ENCODE measurements at regions not wholly inside any gene's neighbourhood (a gene's known extent, or its start where the extent isn't known, plus 50 kb on each side); places are given as distances from the start of the nearest gene placed in this dataset.

- ChIA-PET CTCF (no interaction called here), POLR2A (no interaction called here)
- DNase-seq (no peak), ATAC-seq (ENCODE audit: poor library complexity) (no peak)
- intact Hi-C loops (cut with DNase I, micrococcal nuclease): no loop called here
- Mint-ChIP-seq H3K36me3 (ENCODE audit: low read depth) (no peaks in the 10 kb centered on the region), H3K27ac (no peak overlapping the region), H3K4me3 (no peak overlapping the region), H3K4me1 (ENCODE audit: low read depth) (peaks cover 6% of the 10 kb centered on the region), H3K9me3 (peaks cover 6% of the 10 kb centered on the region), H3K27me3 (no peaks in the 10 kb centered on the region)
- Histone ChIP-seq H3K27me3 (ENCODE audit: control insufficient read depth in 1 of 2, insufficient read depth in 2 of 2, low read length in 2 of 2) (no peaks in the 10 kb centered on the region), H3K4me1 (ENCODE audit: insufficient read depth, low read length) (no peaks in the 10 kb centered on the region), H3K4me3 (ENCODE audit: low read length) (no peak overlapping the region), H3K27ac (ENCODE audit: low read depth in 1 of 2, low read length in 2 of 2) (no peak overlapping the region), H3K9me3 (ENCODE audit: control insufficient read depth in 1 of 2, insufficient read depth in 1 of 2, low read length in 2 of 2) (no peaks in the 10 kb centered on the region), H3K36me3 (ENCODE audit: insufficient read depth, low read length) (no peaks in the 10 kb centered on the region)
- TF ChIP-seq CTCF (IDR thresholded peaks at IDR 0.05): no peak
Measured at GRCh38 chr2:107711941-107712340, 114.8 kb upstream of the RGPD4 start.

- Mint-ChIP-seq H3K4me3 (peak overlapping the region; percentile 70), H3K4me1 (ENCODE audit: low read depth) (peaks cover 6% of the 10 kb centered on the region), H3K27ac (no peak overlapping the region), H3K9me3 (peaks cover 6% of the 10 kb centered on the region), H3K27me3 (no peaks in the 10 kb centered on the region), H3K36me3 (ENCODE audit: low read depth) (no peaks in the 10 kb centered on the region)
- Histone ChIP-seq H3K27ac (ENCODE audit: low read depth in 1 of 2, low read length in 2 of 2) (no peak overlapping the region), H3K4me1 (ENCODE audit: insufficient read depth, low read length) (no peaks in the 10 kb centered on the region), H3K27me3 (ENCODE audit: control insufficient read depth in 1 of 2, insufficient read depth in 2 of 2, low read length in 2 of 2) (no peaks in the 10 kb centered on the region), H3K4me3 (ENCODE audit: low read length) (no peak overlapping the region), H3K9me3 (ENCODE audit: control insufficient read depth in 1 of 2, insufficient read depth in 1 of 2, low read length in 2 of 2) (no peaks in the 10 kb centered on the region), H3K36me3 (ENCODE audit: insufficient read depth, low read length) (no peaks in the 10 kb centered on the region)
- DNase-seq (peak in 1 of 14 experiments; percentile 23), ATAC-seq (ENCODE audit: poor library complexity) (no peak)
- TF ChIP-seq CTCF (IDR thresholded peaks at IDR 0.05): no peak
- intact Hi-C loops (cut with DNase I, micrococcal nuclease): no loop called here
- ChIA-PET CTCF (no interaction called here), POLR2A (no interaction called here)
Measured at GRCh38 chr2:107712857-107713256, 113.8 kb upstream of the RGPD4 start.

- Histone ChIP-seq H3K9me3 (ENCODE audit: control insufficient read depth in 1 of 2, insufficient read depth in 1 of 2, low read length in 2 of 2) (no peaks in the 10 kb centered on the region), H3K27me3 (ENCODE audit: control insufficient read depth in 1 of 2, insufficient read depth in 2 of 2, low read length in 2 of 2) (no peaks in the 10 kb centered on the region), H3K4me1 (ENCODE audit: insufficient read depth, low read length) (no peaks in the 10 kb centered on the region), H3K36me3 (ENCODE audit: insufficient read depth, low read length) (no peaks in the 10 kb centered on the region), H3K27ac (ENCODE audit: low read depth in 1 of 2, low read length in 2 of 2) (no peak overlapping the region), H3K4me3 (ENCODE audit: low read length) (no peak overlapping the region)
- Mint-ChIP-seq H3K9me3 (no peaks in the 10 kb centered on the region), H3K27ac (no peak overlapping the region), H3K27me3 (no peaks in the 10 kb centered on the region), H3K4me3 (no peak overlapping the region), H3K4me1 (ENCODE audit: low read depth) (peaks cover 6% of the 10 kb centered on the region), H3K36me3 (ENCODE audit: low read depth) (no peaks in the 10 kb centered on the region)
- no peak for TF ChIP-seq CTCF (IDR thresholded peaks at IDR 0.05)
- intact Hi-C loops (cut with DNase I, micrococcal nuclease): no loop called here
- ATAC-seq (ENCODE audit: poor library complexity) (no peak), DNase-seq (no peak)
- POLR2A ChIA-PET: no interaction called here
- CTCF ChIA-PET: no interaction called here
Measured at GRCh38 chr2:107717661-107718060, 109.0 kb upstream of the RGPD4 start.
